22Rv1 (cell line): ENCODE measurements at regions not wholly inside any gene's neighbourhood (a gene's known extent, or its start where the extent isn't known, plus 50 kb on each side); places are given as distances from the start of the nearest gene placed in this dataset.

Source experiments
- ZFX ChIP-seq: fragments of 450-650 bp; IDR thresholded peaks from 2 replicates; pipeline ENCODE4 v1.6.1; 2017; ENCODE audit warnings: antibody characterized with exemption, borderline replicate concordance
- TF ChIP-seq, protein P1 (sequence below): fragments of 450-650 bp; IDR thresholded peaks from 2 replicates; pipeline ENCODE4 v1.5.1; 2017; ENCODE audit warnings: mild to moderate bottlenecking

DNA sequence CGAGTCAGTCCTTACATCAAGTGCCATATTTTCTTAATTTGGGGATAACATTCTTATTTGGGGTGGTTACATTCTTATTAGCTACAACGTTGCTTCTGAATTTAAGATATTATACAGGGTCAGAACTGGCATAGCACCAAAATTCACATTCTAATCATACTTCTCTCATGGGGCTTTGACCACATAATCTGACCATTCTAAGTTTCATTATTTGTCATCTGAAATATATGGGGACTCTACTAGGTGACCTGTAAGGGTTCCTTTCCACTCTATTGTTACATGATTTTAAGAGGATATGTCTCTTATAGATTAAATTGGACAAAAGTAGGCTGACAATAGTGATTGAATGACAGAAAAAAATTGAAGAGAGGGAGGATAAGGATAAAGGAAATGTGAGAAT lies 536.5 kb downstream of the KCTD12 start:
- TF ChIP-seq, protein P1, sequence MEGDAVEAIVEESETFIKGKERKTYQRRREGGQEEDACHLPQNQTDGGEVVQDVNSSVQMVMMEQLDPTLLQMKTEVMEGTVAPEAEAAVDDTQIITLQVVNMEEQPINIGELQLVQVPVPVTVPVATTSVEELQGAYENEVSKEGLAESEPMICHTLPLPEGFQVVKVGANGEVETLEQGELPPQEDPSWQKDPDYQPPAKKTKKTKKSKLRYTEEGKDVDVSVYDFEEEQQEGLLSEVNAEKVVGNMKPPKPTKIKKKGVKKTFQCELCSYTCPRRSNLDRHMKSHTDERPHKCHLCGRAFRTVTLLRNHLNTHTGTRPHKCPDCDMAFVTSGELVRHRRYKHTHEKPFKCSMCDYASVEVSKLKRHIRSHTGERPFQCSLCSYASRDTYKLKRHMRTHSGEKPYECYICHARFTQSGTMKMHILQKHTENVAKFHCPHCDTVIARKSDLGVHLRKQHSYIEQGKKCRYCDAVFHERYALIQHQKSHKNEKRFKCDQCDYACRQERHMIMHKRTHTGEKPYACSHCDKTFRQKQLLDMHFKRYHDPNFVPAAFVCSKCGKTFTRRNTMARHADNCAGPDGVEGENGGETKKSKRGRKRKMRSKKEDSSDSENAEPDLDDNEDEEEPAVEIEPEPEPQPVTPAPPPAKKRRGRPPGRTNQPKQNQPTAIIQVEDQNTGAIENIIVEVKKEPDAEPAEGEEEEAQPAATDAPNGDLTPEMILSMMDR = no peak
- no peak for TF ChIP-seq ZFX
